K562 (cell line): ENCODE measurements at regions not wholly inside any gene's neighbourhood (a gene's known extent, or its start where the extent isn't known, plus 50 kb on each side); places are given as distances from the start of the nearest gene placed in this dataset.

Experiments
- ATAC-seq: fragments of 200-7000 bp; cut with Tn5 transposase; 3 replicates; pipeline ENCODE4 v1.9.1; 2020; ENCODE audit warnings: moderate library complexity
- BruUV-seq: library from RNA; stranded (reverse); fragments of 400-500 nt; replicated peaks from 2 replicates; lab custom pipeline; 2021; lab: Mats Ljungman, UMichigan
- CTCF ChIA-PET: fragments of 300-600 bp; formaldehyde crosslinking; extraction: SDS; loops from one replicate; lab custom pipeline; 2021; ENCODE audit warnings: low intra/inter-chr PET ratio; lab: Yijun Ruan, JAX
- POLR2A ChIA-PET: fragments of 300-600, 350-650 bp; sonication (Branson Sonifier 250); formaldehyde crosslinking; extraction: SDS; loops from one replicate; lab custom pipeline; 2021; ENCODE audit warnings: antibody characterized with exemption, inconsistent platforms; lab: Yijun Ruan, JAX
- DNase-seq, 4 experiments: peaks; one replicate each; pipeline versions ENCODE4 v3.0.0 to v3.0.0-alpha.2; 2011 to 2018; ENCODE audit warnings: low spot score in 3 of 4, mixed read lengths in 3 of 4; ENCODE audit errors: extremely low read depth in 1 of 4
- FAIRE-seq: peaks from 2 replicates; lab custom pipeline; 2011; peaks lifted over from hg19 to GRCh38; lab: Jason Lieb, UNC
- H2AFZ ChIP-seq: 2 replicates; pipeline ENCODE4 v1.6.0; 2011; ENCODE audit warnings: low read depth, low read length, control low read depth, inconsistent platforms
- H3K27ac ChIP-seq: fragments of 200-600 bp; 3 replicates; pipeline ENCODE4 v1.8.0; 2011; ENCODE audit warnings: low read depth, mild to moderate bottlenecking, control low read depth, inconsistent platforms, low read length, moderate library complexity, mixed read lengths; ENCODE audit errors: extremely low read depth
- H3K27me3 ChIP-seq, 2 experiments: fragments of 300-600 bp in 1 of 2; 2 replicates in 1 of 2; 3 replicates in 1 of 2; pipeline versions ENCODE4 v1.6.0 to v1.8.0; 2011; ENCODE audit warnings: inconsistent platforms in 2 of 2, low read length in 2 of 2, mild to moderate bottlenecking in 1 of 2, mixed read lengths in 1 of 2, moderate library complexity in 1 of 2; ENCODE audit not compliant: control insufficient read depth in 2 of 2, insufficient read depth in 2 of 2
- H3K36me3 ChIP-seq: fragments of 300-600 bp; 3 replicates; pipeline ENCODE4 v1.8.0; 2011; ENCODE audit warnings: mild to moderate bottlenecking, low read length, inconsistent platforms; ENCODE audit not compliant: control insufficient read depth, insufficient read depth
- H3K4me1 ChIP-seq, 2 experiments: fragments of 200-600 bp in 1 of 2; replicated peaks in 1 of 2; 2 replicates in 1 of 2; 3 replicates in 1 of 2; pipeline versions ENCODE4 v1.5.1 to v1.8.0; 2011; ENCODE audit warnings: inconsistent platforms in 2 of 2, low read length in 2 of 2, mild to moderate bottlenecking in 1 of 2, mixed read lengths in 1 of 2, moderate library complexity in 1 of 2; ENCODE audit not compliant: control insufficient read depth in 2 of 2, insufficient read depth in 2 of 2
- H3K4me2 ChIP-seq: 2 replicates; pipeline ENCODE4 v1.6.1; 2011; ENCODE audit warnings: low read length, control low read depth, inconsistent platforms, mixed read lengths; ENCODE audit not compliant: insufficient read depth
- H3K4me3 ChIP-seq: fragments of 200-600 bp; sonication (generic), shearing (Covaris generic); 2 replicates; pipeline ENCODE4 v1.5.1; 2016; ENCODE audit warnings: control low read depth, inconsistent platforms
- H3K79me2 ChIP-seq: fragments of 200-600 bp; 3 replicates; pipeline ENCODE4 v1.8.0; 2011; ENCODE audit warnings: low read length, inconsistent platforms; ENCODE audit not compliant: control insufficient read depth, insufficient read depth
- H3K9ac ChIP-seq, 2 experiments: 2 replicates each; pipeline versions ENCODE4 v1.6.0 to v1.6.1; 2011; ENCODE audit warnings: low read depth in 2 of 2, low read length in 2 of 2, control low read depth in 1 of 2, inconsistent platforms in 1 of 2, mild to moderate bottlenecking in 1 of 2, mixed read lengths in 1 of 2; ENCODE audit not compliant: insufficient read depth in 1 of 2
- H3K9me1 ChIP-seq: one replicate; pipeline ENCODE4 v1.6.0; 2011; ENCODE audit warnings: inconsistent platforms, mild to moderate bottlenecking, low read length, moderate library complexity; ENCODE audit not compliant: control insufficient read depth, insufficient read depth
- H3K9me3 ChIP-seq: replicated peaks from 2 replicates; pipeline ENCODE4 v1.5.1; 2011; ENCODE audit warnings: low read depth, low read length, inconsistent platforms; ENCODE audit not compliant: control insufficient read depth, insufficient read depth
- H4K20me1 ChIP-seq: replicated peaks from 2 replicates; pipeline ENCODE4 v1.6.1; 2011; ENCODE audit warnings: low read length, inconsistent platforms, mixed read lengths; ENCODE audit not compliant: control insufficient read depth, insufficient read depth
- DEAF1 ChIP-seq: fragments of 450-650 bp; formaldehyde crosslinking; IDR thresholded peaks from 2 replicates; pipeline ENCODE4 v1.4.0; 2020; ENCODE audit warnings: mild to moderate bottlenecking, moderate library complexity
- ELF2 ChIP-seq: fragments of 250-450 bp; sonication (Bioruptor Pico); IDR thresholded peaks from 2 replicates; pipeline ENCODE4 v1.5.0; 2021; ENCODE audit warnings: mild to moderate bottlenecking
- HDAC1 ChIP-seq, 2 experiments: fragments of 450-650 bp; IDR thresholded peaks; 2 replicates each; pipeline ENCODE4 v1.6.1; 2016 to 2017; ENCODE audit warnings: inconsistent platforms in 1 of 2, mild to moderate bottlenecking in 1 of 2, moderate library complexity in 1 of 2
- MIER1 ChIP-seq: fragments of 450-650 bp; IDR thresholded peaks from 2 replicates; pipeline ENCODE4 v1.6.1; 2016; ENCODE audit warnings: antibody characterized with exemption, mild to moderate bottlenecking, low read depth
- NELFE ChIP-seq: IDR thresholded peaks from 2 replicates; pipeline ENCODE4 v1.6.1; 2011; ENCODE audit warnings: mild to moderate bottlenecking; ENCODE audit not compliant: insufficient read depth, insufficient read length
- PATZ1 ChIP-seq: fragments of 250-450 bp; sonication (Bioruptor Pico); IDR thresholded peaks from 2 replicates; pipeline ENCODE4 v1.5.0; 2020; ENCODE audit warnings: mild to moderate bottlenecking, borderline replicate concordance
- PTRF ChIP-seq: fragments of 450-650 bp; IDR thresholded peaks from 2 replicates; pipeline ENCODE4 v1.6.1; 2016; ENCODE audit warnings: mild to moderate bottlenecking, missing genetic modification characterization, missing compliant biosample characterization
- RBBP5 ChIP-seq: fragments of 200-600 bp; sonication (generic); IDR thresholded peaks from 2 replicates; pipeline ENCODE4 v1.6.1; 2012; ENCODE audit warnings: borderline replicate concordance, mild to moderate bottlenecking, low read length, control low read depth, inconsistent platforms; ENCODE audit not compliant: insufficient read depth, poor library complexity, severe bottlenecking
- RUNX1 ChIP-seq: sonication (generic); IDR thresholded peaks from 2 replicates; pipeline ENCODE4 v1.6.1; 2016; ENCODE audit warnings: antibody characterized with exemption, low read depth
- SOX6 ChIP-seq: fragments of 450-650 bp; IDR thresholded peaks from 2 replicates; pipeline ENCODE4 v1.6.1; 2014; ENCODE audit warnings: mild to moderate bottlenecking
- XRCC5 ChIP-seq: fragments of 200-400 bp; formaldehyde crosslinking; IDR thresholded peaks from 2 replicates; pipeline ENCODE4 v1.6.1; 2017; ENCODE audit warnings: low read depth, mild to moderate bottlenecking, low read length
- ZNF253 ChIP-seq: fragments of 250-450 bp; sonication (Bioruptor Pico); conservative IDR thresholded peaks from 2 replicates; pipeline ENCODE4 v1.6.1; 2021; ENCODE audit warnings: mild to moderate bottlenecking
- ZNF609 ChIP-seq: sonication (generic); formaldehyde crosslinking; IDR thresholded peaks from 2 replicates; pipeline ENCODE4 v1.8.1; 2023; ENCODE audit warnings: missing genetic modification reagents, mild to moderate bottlenecking, borderline replicate concordance
- WGBS: fragments of 100-300 bp; shearing (Covaris generic); methylation state at CpG from one replicate; pipeline ENCODE4 v1.1.6; 2016; ENCODE audit warnings: low coverage, mixed read lengths; ENCODE audit not compliant: insufficient coverage; ENCODE audit errors: missing lambda C conversion rate; 5-methylcytosine and 5-hydroxymethylcytosine counted together
- in situ Hi-C: fragments of 300-500 bp; cut with MboI; formaldehyde crosslinking; loops from 4 replicates; pipeline ENCODE4 v1.15.0; 2018; ENCODE audit warnings: inconsistent platforms, mixed read lengths
- intact Hi-C: fragments of 100-400 bp; cut with micrococcal nuclease; formaldehyde crosslinking; loops from 2 replicates; pipeline ENCODE4 v1.14.2; 2022

GRCh38 chr1:14267991-14268390 lies 330.5 kb upstream of the KAZN start:
- no peaks in the 10 kb centered on the region; a peak in 1 of 5 replicates for H3K4me1 ChIP-seq
- no peaks in the 10 kb centered on the region; the same call in 1 of the 2 replicates for H3K9me3 ChIP-seq
- no peak overlapping the region for H3K4me3 ChIP-seq
- peaks cover 7% of the 10 kb centered on the region in 2 experiments; a peak in 4 of 5 replicates for H3K27me3 ChIP-seq
- H3K27ac ChIP-seq = no peak overlapping the region
- H4K20me1 ChIP-seq = no peaks in the 10 kb centered on the region
- POLR2A ChIA-PET = interaction anchor here (0.6 to 0.7 kb wide), 2 partner anchors 20 to 54 kb away, joined by 3 read pairs; no protein-coding TSS in a partner anchor
- DNase-seq (no peak), FAIRE-seq (no peak), ATAC-seq (no peak)
- intact Hi-C loops (no loop called here), in situ Hi-C loops (no loop called here)
- H3K9me1 ChIP-seq = no peaks in the 10 kb centered on the region
- H3K36me3 ChIP-seq = no peaks in the 10 kb centered on the region
- no peak overlapping the region for H3K9ac ChIP-seq
- no TSS peak for BruUV-seq
- 0% methylated on average over 2 of the region's 2 CpGs for WGBS
- H3K79me2 ChIP-seq = no peaks in the 10 kb centered on the region
- no peak overlapping the region for H3K4me2 ChIP-seq
- CTCF ChIA-PET = no interaction called here
- no peak overlapping the region for H2AFZ ChIP-seq
- TF ChIP-seq NELFE = no peak
- TF ChIP-seq RBBP5 = no peak
- no peak for TF ChIP-seq ELF2
- no peak for TF ChIP-seq ZNF253 (CRISPR knock-in tag)
- TF ChIP-seq ZNF609 (CRISPR knock-in tag) = no peak
- no peak for TF ChIP-seq HDAC1 (IDR thresholded peaks at IDR 0.05)
- TF ChIP-seq PATZ1 = no peak
- no peak for TF ChIP-seq PTRF (tag)
- TF ChIP-seq DEAF1 (CRISPR knock-in tag) = no peak
- TF ChIP-seq SOX6 = no peak
- no peak for TF ChIP-seq XRCC5
- TF ChIP-seq MIER1 = no peak
- TF ChIP-seq RUNX1 = no peak
